Activated T-helper 17 cell treated with anti-CD3 and anti-CD28 coated beads, Interleukin-2, amount 50 U/mL, for 72 hours (primary cell): ENCODE measurements at regions not wholly inside any gene's neighbourhood (a gene's known extent, or its start where the extent isn't known, plus 50 kb on each side); places are given as distances from the start of the nearest gene placed in this dataset.
"Not testable (repeated sequence)": the region's sequence is repeated elsewhere in the genome, so short reads cannot be mapped to it uniquely, and the experiment has no call there.

Experiments
- ATAC-seq: fragments of 150-1000 bp; cut with Tn5 transposase; replicated peaks from 2 replicates; pipeline ENCODE4 v1.10.0; 2021; ENCODE audit warnings: mild to moderate bottlenecking, moderate library complexity
- H3K27ac Mint-ChIP-seq: one replicate; pipeline ENCODE4 v1.8.0; 2022; ENCODE audit warnings: mixed read lengths
- H3K27me3 Mint-ChIP-seq: one replicate; pipeline ENCODE4 v1.8.0; 2022; ENCODE audit warnings: mixed read lengths
- H3K36me3 Mint-ChIP-seq: one replicate; pipeline ENCODE4 v1.8.0; 2022; ENCODE audit warnings: low read depth, mild to moderate bottlenecking, mixed read lengths
- H3K4me1 Mint-ChIP-seq: one replicate; pipeline ENCODE4 v1.8.0; 2022; ENCODE audit warnings: mixed read lengths
- H3K4me3 Mint-ChIP-seq: one replicate; pipeline ENCODE4 v1.8.0; 2022; ENCODE audit warnings: mild to moderate bottlenecking, mixed read lengths
- H3K9me3 Mint-ChIP-seq: one replicate; pipeline ENCODE4 v1.8.0; 2022; ENCODE audit warnings: mixed read lengths

DNA sequence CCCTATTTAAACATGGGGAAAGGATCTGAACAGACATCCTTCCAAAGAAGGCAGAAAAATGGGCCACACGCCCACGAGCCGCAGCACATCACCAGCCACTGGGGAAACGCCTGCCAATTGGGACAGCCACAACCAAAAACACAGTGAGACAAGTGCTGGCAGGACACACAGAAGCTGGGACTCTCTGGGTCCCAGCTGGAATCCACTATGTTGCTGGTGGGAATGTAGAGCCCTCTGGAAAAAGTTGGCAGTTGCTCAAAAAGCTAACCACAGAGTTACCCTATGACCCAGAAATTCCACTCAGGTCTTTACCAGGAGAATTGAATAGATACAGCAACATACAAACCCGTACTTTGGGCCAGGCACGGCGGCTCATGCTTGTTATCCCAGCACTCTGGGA is 5355.6 kb upstream of the TPTE start:
- not testable (repeated sequence) for H3K27me3 Mint-ChIP-seq, H3K36me3 Mint-ChIP-seq, H3K4me3 Mint-ChIP-seq, ATAC-seq, H3K27ac Mint-ChIP-seq, H3K4me1 Mint-ChIP-seq, H3K9me3 Mint-ChIP-seq
